GM18508 (cell line): ENCODE measurements at regions not wholly inside any gene's neighbourhood (a gene's known extent, or its start where the extent isn't known, plus 50 kb on each side); places are given as distances from the start of the nearest gene placed in this dataset.

Experiments
- ATAC-seq: cut with Tn5 transposase; IDR thresholded peaks from one replicate; pipeline ENCODE4 v1.9.1; 2021; ENCODE audit warnings: moderate number of reproducible peaks; ENCODE audit not compliant: insufficient read depth, unreplicated experiment

DNA sequence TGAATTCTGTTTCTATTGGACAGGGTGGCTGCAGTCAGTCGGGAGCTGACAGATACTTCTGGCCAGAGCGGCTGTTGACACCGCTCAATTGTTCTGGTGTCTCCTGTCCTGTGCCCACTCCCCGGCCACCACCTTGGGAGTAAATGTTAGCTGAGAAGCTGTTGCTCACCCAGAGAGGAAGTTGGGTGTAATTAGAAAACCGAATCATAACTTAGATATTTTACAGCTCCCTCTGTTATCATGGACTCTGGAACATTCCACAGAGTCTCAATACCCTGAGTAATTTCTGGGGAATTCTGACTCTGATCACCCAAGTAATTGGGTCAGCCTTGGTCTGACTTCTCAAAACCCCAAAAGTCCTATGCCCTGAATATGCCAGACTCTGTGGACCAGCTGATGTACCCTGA, 58.3 kb upstream of the RFLNA start:
- ATAC-seq, result no peak

- ATAC-seq, result no peak
Measured at GRCh38 chr12:124238886-124239285, 56.0 kb upstream of the RFLNA start.

- ATAC-seq, result no peak
Measured at GRCh38 chr12:124240493-124240892, 54.4 kb upstream of the RFLNA start.

GRCh38 chr12:124241776-124242528, 52.9 kb upstream of the RFLNA start:
- no peak for ATAC-seq

- no peak for ATAC-seq
Measured at GRCh38 chr12:124242529-124243065, 52.3 kb upstream of the RFLNA start.

DNA sequence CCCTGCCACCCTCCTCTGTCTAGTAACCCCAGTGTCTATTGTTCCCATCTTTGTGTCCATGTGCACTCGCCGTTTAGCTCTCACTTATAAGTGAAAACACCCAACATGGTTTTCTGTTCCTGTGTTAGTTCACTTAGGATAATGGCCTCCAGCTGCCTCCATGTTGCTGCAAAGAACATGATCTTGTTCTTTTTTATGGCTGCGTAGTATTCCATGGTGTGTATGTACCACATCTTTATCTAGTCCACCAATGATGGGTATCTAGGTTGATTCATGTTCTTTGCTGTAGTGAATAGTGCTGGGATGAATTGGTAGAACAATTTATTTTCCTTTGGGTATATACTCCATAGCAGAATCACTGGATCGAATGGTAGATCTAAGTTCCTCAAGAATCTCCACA, 51.0 kb upstream of the RFLNA start:
- ATAC-seq, result no peak
